ENCODE measurements at regions not wholly inside any gene's neighbourhood (a gene's known extent, or its start where the extent isn't known, plus 50 kb on each side); places are given as distances from the start of the nearest gene placed in this dataset.

GRCh38 chr1:213921712-213922111 is 66.1 kb upstream of the PROX1 start:
- 71 to 81% (median 78%) methylated on average over 5 of the region's 5 CpGs for WGBS, 5 donors
- H3K9me3 ChIP-seq, result no peaks in the 10 kb centered on the region

DNA sequence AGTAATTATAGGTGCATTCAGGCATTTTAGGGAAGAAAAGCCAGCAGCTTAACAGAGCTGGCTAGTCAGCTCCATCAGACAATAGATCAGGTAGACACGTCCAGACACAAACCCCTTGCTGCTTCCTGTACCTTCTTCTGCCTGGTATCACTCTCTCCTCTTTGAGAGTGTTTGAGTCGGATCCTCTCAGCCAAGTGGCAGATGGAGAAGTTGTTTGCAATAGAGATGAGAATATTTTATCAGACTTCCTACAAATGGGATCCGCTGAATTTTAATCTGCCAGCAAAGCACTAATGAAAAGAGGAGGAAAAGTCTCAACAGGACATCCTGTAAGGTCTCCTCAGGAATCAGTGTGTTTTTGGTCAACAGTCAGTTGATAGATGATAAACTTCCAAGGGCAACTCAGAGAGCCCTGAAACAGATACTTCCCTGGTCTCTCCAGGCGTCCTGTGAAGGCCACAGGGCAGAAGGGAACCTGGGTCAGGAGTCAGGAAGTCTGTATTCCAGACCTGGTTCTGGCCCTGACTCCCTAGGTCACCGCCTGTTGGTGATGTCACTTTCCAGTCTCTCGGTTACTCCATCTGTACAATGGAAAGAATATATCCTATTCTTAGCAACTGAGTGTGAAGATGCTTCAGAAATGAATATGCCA is 62.1 kb upstream of the PROX1 start:
- H3K4me1 ChIP-seq, result peaks cover 0 to 6% (median 0%) of the 10 kb centered on the region in 6 donors
- intact Hi-C loops (cut with DNase I; ENCODE audit: low total_unique reads), result no loop called here
- H3K4me3 ChIP-seq, result no peak overlapping the region
- TF ChIP-seq POLR2A (IDR thresholded peaks at IDR 0.05) (no peak), POLR2AphosphoS5 (IDR thresholded peaks at IDR 0.05) (peak in 2 of 3 donors; percentile 54 to 80)
- no peak overlapping the region for H3K27ac ChIP-seq
- H3K36me3 ChIP-seq, result no peaks in the 10 kb centered on the region
- no peaks in the 10 kb centered on the region for H3K27me3 ChIP-seq (replicated peaks in 1 of 7)
- no peaks in the 10 kb centered on the region for H3K9me3 ChIP-seq
- no peak for DNase-seq
- WGBS, 5 donors, result 51 to 57% (median 54%) methylated on average over 6 of the region's 6 CpGs

More at GRCh38 chr1:213921712-213922111, 66.1 kb upstream of the PROX1 start:
- no peak overlapping the region for H3K4me3 ChIP-seq
- DNase-seq, result no peak
- no peaks in the 10 kb centered on the region for H3K36me3 ChIP-seq
- no peak for TF ChIP-seq POLR2A (IDR thresholded peaks at IDR 0.05)
- TF ChIP-seq CTCF (IDR thresholded peaks at IDR 0.05 in 8 of 11, conservative IDR thresholded peaks at IDR 0.05 in 3 of 11), result no peak
- no peak for TF ChIP-seq POLR2AphosphoS5 (IDR thresholded peaks at IDR 0.05)
- H3K4me1 ChIP-seq, result peaks cover 0 to 6% (median 0%) of the 10 kb centered on the region in 6 donors
- intact Hi-C loops (cut with DNase I; ENCODE audit: low total_unique reads), result no loop called here
- no peaks in the 10 kb centered on the region for H3K27me3 ChIP-seq (replicated peaks in 1 of 7)
- H3K27ac ChIP-seq, result no peak overlapping the region

- H3K4me1 ChIP-seq, result peaks cover 0 to 6% (median 0%) of the 10 kb centered on the region in 6 donors
- H3K27ac ChIP-seq, result no peak overlapping the region
- H3K36me3 ChIP-seq, result no peaks in the 10 kb centered on the region
- H3K27me3 ChIP-seq (replicated peaks in 1 of 7), result no peaks in the 10 kb centered on the region
- intact Hi-C loops (cut with DNase I; ENCODE audit: low total_unique reads), result no loop called here
- TF ChIP-seq POLR2A (IDR thresholded peaks at IDR 0.05) (no peak), CTCF (IDR thresholded peaks at IDR 0.05 in 8 of 11, conservative IDR thresholded peaks at IDR 0.05 in 3 of 11) (no peak), POLR2AphosphoS5 (IDR thresholded peaks at IDR 0.05) (no peak)
- no peak for DNase-seq
- no peaks in the 10 kb centered on the region for H3K9me3 ChIP-seq
- H3K4me3 ChIP-seq, result no peak overlapping the region
- WGBS, 5 donors, result 82 to 96% (median 89%) methylated on average over 6 of the region's 6 CpGs
These were observed 59.9 kb upstream of the PROX1 start for GRCh38 chr1:213927846-213928245.

GRCh38 chr1:213929398-213929797 is 58.4 kb upstream of the PROX1 start:
- DNase-seq, result no peak
- Histone ChIP-seq H3K36me3 (no peaks in the 10 kb centered on the region), H3K4me1 (peaks cover 0 to 6% (median 0%) of the 10 kb centered on the region in 6 donors), H3K27me3 (replicated peaks in 1 of 7) (no peaks in the 10 kb centered on the region), H3K4me3 (no peak overlapping the region), H3K9me3 (no peaks in the 10 kb centered on the region), H3K27ac (no peak overlapping the region)
- intact Hi-C loops (cut with DNase I; ENCODE audit: low total_unique reads), result no loop called here
- no peak for TF ChIP-seq POLR2A (IDR thresholded peaks at IDR 0.05)
- TF ChIP-seq CTCF (IDR thresholded peaks at IDR 0.05 in 8 of 11, conservative IDR thresholded peaks at IDR 0.05 in 3 of 11), result no peak
- TF ChIP-seq POLR2AphosphoS5 (IDR thresholded peaks at IDR 0.05), result no peak
